Suppressor macrophage treated with lipopolysaccharide for 4 hours (primary cell): ENCODE measurements at regions not wholly inside any gene's neighbourhood (a gene's known extent, or its start where the extent isn't known, plus 50 kb on each side); places are given as distances from the start of the nearest gene placed in this dataset.

Experiments
- DNase-seq: peaks from one replicate; pipeline ENCODE4 v3.0.0-alpha.2; 2020

DNA sequence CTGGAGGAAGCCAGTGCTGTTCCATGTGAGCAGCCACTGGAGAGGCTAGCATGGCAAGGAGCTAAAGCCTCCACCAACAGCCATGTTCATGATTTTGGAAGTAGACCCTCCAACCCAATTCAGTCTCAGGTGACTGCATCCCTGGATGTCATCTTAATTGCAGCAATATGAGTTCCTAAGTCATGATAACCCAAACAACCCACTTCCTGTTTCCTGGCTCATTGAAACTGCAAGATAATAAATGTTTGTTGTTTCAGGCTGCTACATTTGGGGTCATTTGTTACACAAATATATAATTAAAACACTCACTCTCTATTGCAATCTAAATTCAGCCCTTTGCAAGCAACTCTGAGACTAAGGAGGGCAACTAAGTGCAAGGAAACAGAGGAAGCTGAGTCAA lies 62.4 kb upstream of the SLC24A5 start:
- no peak for DNase-seq

- DNase-seq, result no peak
Measured at GRCh38 chr15:48059791-48060190, 61.0 kb upstream of the SLC24A5 start.

DNA sequence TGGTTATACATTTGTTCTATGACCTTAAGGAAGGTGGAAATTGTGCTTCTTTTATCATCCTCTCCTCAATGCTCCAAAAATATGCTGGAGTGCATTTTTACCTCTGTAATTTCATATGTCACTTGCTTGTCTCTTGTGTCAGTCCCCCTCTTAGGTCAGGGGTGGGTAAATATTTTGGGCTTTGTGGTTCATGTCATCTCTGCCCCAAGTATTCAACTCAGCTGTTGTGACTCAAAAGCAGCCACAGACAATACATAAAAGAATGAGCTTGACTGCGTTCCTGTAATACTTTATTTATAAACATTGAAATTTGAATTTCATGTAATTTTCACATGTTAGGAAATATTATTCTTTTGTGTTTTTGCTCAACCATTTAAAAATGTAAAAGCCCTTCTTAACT lies 60.4 kb upstream of the SLC24A5 start:
- DNase-seq, result no peak

- DNase-seq, result no peak
Measured at GRCh38 chr15:48061605-48062004, 59.2 kb upstream of the SLC24A5 start.

- no peak for DNase-seq
Measured at GRCh38 chr15:48062148-48062872, 58.5 kb upstream of the SLC24A5 start.

DNA sequence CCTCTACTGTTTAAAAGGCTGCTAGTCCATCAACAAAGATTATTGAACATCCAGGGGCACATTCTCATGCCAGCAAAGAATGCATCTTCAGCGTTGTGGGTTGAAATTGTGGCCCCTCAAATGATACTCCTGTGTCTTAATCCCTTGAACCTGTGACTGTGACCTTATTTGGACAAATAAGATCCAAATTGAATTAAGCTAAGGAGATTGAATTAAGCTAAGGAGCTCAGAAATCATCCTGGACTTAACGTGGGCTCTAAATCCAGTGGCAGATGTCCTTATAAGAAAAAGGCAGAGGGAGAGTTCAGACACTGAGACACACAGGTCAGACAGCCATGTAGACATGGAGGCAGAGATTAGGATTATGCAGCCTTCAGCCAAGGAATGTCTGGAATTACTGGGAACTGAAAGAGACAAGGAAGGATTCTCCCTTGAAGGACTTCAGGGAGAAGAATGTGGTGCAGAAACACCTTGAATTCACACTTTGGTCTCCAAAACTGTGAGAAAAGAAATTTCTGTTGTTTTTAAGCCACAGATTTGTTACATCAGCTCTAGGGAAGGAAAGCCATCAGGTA lies 57.3 kb upstream of the SLC24A5 start:
- DNase-seq, result no peak

- DNase-seq, result no peak
Measured at GRCh38 chr15:48064421-48064820, 56.4 kb upstream of the SLC24A5 start.

- no peak for DNase-seq
Measured at GRCh38 chr15:48066456-48066855, 54.3 kb upstream of the SLC24A5 start.
